WTC11 (cell line): ENCODE measurements at regions not wholly inside any gene's neighbourhood (a gene's known extent, or its start where the extent isn't known, plus 50 kb on each side); places are given as distances from the start of the nearest gene placed in this dataset.

Experiments used
- ATAC-seq: fragments of 200-7000 bp; cut with Tn5 transposase; 2 replicates; pipeline ENCODE4 v1.10.0; 2021; ENCODE audit warnings: mild to moderate bottlenecking, moderate library complexity
- CTCF ChIA-PET: fragments of 300-600 bp; sonication (Branson Sonifier 250); formaldehyde crosslinking; loops from one replicate; lab custom pipeline; 2021; ENCODE audit warnings: antibody characterized with exemption; lab: Charles Lee
- POLR2A ChIA-PET: fragments of 350-600 bp; sonication (Branson Sonifier 250); formaldehyde crosslinking; loops from one replicate; lab custom pipeline; 2021; ENCODE audit warnings: antibody characterized with exemption; lab: Charles Lee
- DNase-seq: peaks from one replicate; pipeline ENCODE4 v3.0.0; 2021; ENCODE audit warnings: low spot score
- H3K27ac Mint-ChIP-seq: 2 replicates; pipeline ENCODE4 v1.8.0; 2021; ENCODE audit warnings: mixed read lengths
- H3K27me3 Mint-ChIP-seq: 2 replicates; pipeline ENCODE4 v1.8.0; 2021; ENCODE audit warnings: low read depth, mild to moderate bottlenecking, moderate library complexity, mixed read lengths
- H3K36me3 Mint-ChIP-seq: 2 replicates; pipeline ENCODE4 v1.8.0; 2021; ENCODE audit warnings: mixed read lengths
- H3K4me1 Mint-ChIP-seq: 2 replicates; pipeline ENCODE4 v1.8.0; 2022; ENCODE audit warnings: mixed read lengths
- H3K4me3 Mint-ChIP-seq: 2 replicates; pipeline ENCODE4 v1.8.0; 2021; ENCODE audit warnings: mild to moderate bottlenecking, moderate library complexity, mixed read lengths
- H3K9me3 Mint-ChIP-seq: 2 replicates; pipeline ENCODE4 v1.8.0; 2021; ENCODE audit warnings: mixed read lengths
- CREM ChIP-seq: sonication (generic); formaldehyde crosslinking; IDR thresholded peaks from 2 replicates; pipeline ENCODE4 v1.8.1; 2022; ENCODE audit warnings: mild to moderate bottlenecking, missing genetic modification reagents, moderate library complexity
- ELF4 ChIP-seq: sonication (generic); formaldehyde crosslinking; IDR thresholded peaks from 2 replicates; pipeline ENCODE4 v1.8.1; 2022; ENCODE audit warnings: low read depth, mild to moderate bottlenecking, moderate library complexity, missing genetic modification reagents
- FOXK1 ChIP-seq: sonication (generic); formaldehyde crosslinking; IDR thresholded peaks from 2 replicates; pipeline ENCODE4 v1.8.0; 2022; ENCODE audit warnings: mild to moderate bottlenecking, moderate library complexity, missing genetic modification reagents
- GABPB1 ChIP-seq: sonication (generic); formaldehyde crosslinking; IDR thresholded peaks from 2 replicates; pipeline ENCODE4 v1.8.1; 2023; ENCODE audit warnings: mild to moderate bottlenecking, missing genetic modification reagents
- GRHL2 ChIP-seq: fragments of 250-450 bp; sonication (Bioruptor Pico); IDR thresholded peaks from 2 replicates; pipeline ENCODE4 v1.8.0; 2022; ENCODE audit warnings: mild to moderate bottlenecking, moderate library complexity; ENCODE audit not compliant: insufficient replicate concordance, severe bottlenecking
- HMGA2 ChIP-seq: fragments of 250-450 bp; sonication (Bioruptor Pico); IDR thresholded peaks from 2 replicates; pipeline ENCODE4 v1.4.0; 2021; ENCODE audit warnings: mild to moderate bottlenecking, moderate library complexity
- IRF2 ChIP-seq: sonication (generic); formaldehyde crosslinking; IDR thresholded peaks from 2 replicates; pipeline ENCODE4 v1.8.0; 2022; ENCODE audit warnings: low read depth, missing genetic modification reagents, borderline replicate concordance
- NFATC4 ChIP-seq: fragments of 250-450 bp; sonication (Bioruptor Pico); IDR thresholded peaks from 2 replicates; pipeline ENCODE4 v1.9.0; 2021; ENCODE audit warnings: mild to moderate bottlenecking
- NFYB ChIP-seq: sonication (generic); formaldehyde crosslinking; conservative IDR thresholded peaks from 2 replicates; pipeline ENCODE4 v1.8.0; 2022; ENCODE audit warnings: low read depth, missing genetic modification reagents
- NR3C1 ChIP-seq: sonication (generic); formaldehyde crosslinking; conservative IDR thresholded peaks from 2 replicates; pipeline ENCODE4 v1.8.1; 2023; ENCODE audit warnings: low read depth, mild to moderate bottlenecking, missing genetic modification reagents
- RELA ChIP-seq: sonication (generic); formaldehyde crosslinking; IDR thresholded peaks from 2 replicates; pipeline ENCODE4 v1.8.1; 2022; ENCODE audit warnings: missing genetic modification reagents, mild to moderate bottlenecking, borderline replicate concordance
- RORB ChIP-seq: fragments of 250-450 bp; sonication (Bioruptor Pico); IDR thresholded peaks from 2 replicates; pipeline ENCODE4 v1.9.0; 2021; ENCODE audit warnings: mild to moderate bottlenecking
- SMAD4 ChIP-seq: sonication (generic); formaldehyde crosslinking; IDR thresholded peaks from 2 replicates; pipeline ENCODE4 v1.8.0; 2022; ENCODE audit warnings: mild to moderate bottlenecking, missing genetic modification reagents
- TCF7 ChIP-seq: sonication (generic); formaldehyde crosslinking; IDR thresholded peaks from 2 replicates; pipeline ENCODE4 v1.8.0; 2022; ENCODE audit warnings: mild to moderate bottlenecking, low read depth, missing genetic modification reagents, moderate library complexity
- TEAD1 ChIP-seq: sonication (generic); formaldehyde crosslinking; IDR thresholded peaks from 2 replicates; pipeline ENCODE4 v1.8.0; 2022; ENCODE audit warnings: mild to moderate bottlenecking, missing genetic modification reagents
- ZNF232 ChIP-seq: sonication (generic); formaldehyde crosslinking; IDR thresholded peaks from 2 replicates; pipeline ENCODE4 v1.8.0; 2022; ENCODE audit warnings: mild to moderate bottlenecking, missing genetic modification reagents
- ZNF317 ChIP-seq: sonication (generic); formaldehyde crosslinking; IDR thresholded peaks from 2 replicates; pipeline ENCODE4 v1.8.1; 2023; ENCODE audit warnings: low read depth, mild to moderate bottlenecking, moderate library complexity, missing genetic modification reagents, borderline replicate concordance
- ZNF416 ChIP-seq: fragments of 250-450 bp; sonication (Bioruptor Pico); IDR thresholded peaks from 2 replicates; pipeline ENCODE4 v1.9.0; 2021; ENCODE audit warnings: mild to moderate bottlenecking, inconsistent platforms
- ZNF671 ChIP-seq: fragments of 250-450 bp; sonication (Bioruptor Pico); IDR thresholded peaks from 2 replicates; pipeline ENCODE4 v1.8.0; 2021; ENCODE audit warnings: mild to moderate bottlenecking
- TF ChIP-seq, protein P1 (sequence below): fragments of 250-450 bp; sonication (Bioruptor Pico); IDR thresholded peaks from 2 replicates; pipeline ENCODE4 v1.9.0; 2021; ENCODE audit warnings: moderate library complexity, mild to moderate bottlenecking, inconsistent platforms, borderline replicate concordance
- TF ChIP-seq, protein P2 (sequence below): sonication (generic); formaldehyde crosslinking; IDR thresholded peaks from 2 replicates; pipeline ENCODE4 v1.8.0; 2022; ENCODE audit warnings: mild to moderate bottlenecking, missing genetic modification reagents
- TF ChIP-seq, protein P3 (sequence below): fragments of 250-450 bp; sonication (Bioruptor Pico); conservative IDR thresholded peaks from 2 replicates; pipeline ENCODE4 v1.9.0; 2021; ENCODE audit warnings: mild to moderate bottlenecking
- TF ChIP-seq, protein P4 (sequence below): fragments of 250-450 bp; sonication (Bioruptor Pico); IDR thresholded peaks from 2 replicates; pipeline ENCODE4 v2.1.2; 2022; ENCODE audit warnings: mild to moderate bottlenecking, moderate library complexity
- TF ChIP-seq, protein P5 (sequence below): sonication (generic); formaldehyde crosslinking; IDR thresholded peaks from 2 replicates; pipeline ENCODE4 v1.8.0; 2023; ENCODE audit warnings: missing genetic modification reagents
- TF ChIP-seq, protein P6 (sequence below): fragments of 250-450 bp; sonication (Bioruptor Pico); IDR thresholded peaks from 2 replicates; pipeline ENCODE4 v1.9.0; 2021; ENCODE audit warnings: mild to moderate bottlenecking
- TF ChIP-seq, protein P7 (sequence below): sonication (generic); formaldehyde crosslinking; IDR thresholded peaks from 2 replicates; pipeline ENCODE4 v1.8.1; 2022; ENCODE audit warnings: low read depth, mild to moderate bottlenecking, moderate library complexity, missing genetic modification reagents, borderline replicate concordance

DNA sequence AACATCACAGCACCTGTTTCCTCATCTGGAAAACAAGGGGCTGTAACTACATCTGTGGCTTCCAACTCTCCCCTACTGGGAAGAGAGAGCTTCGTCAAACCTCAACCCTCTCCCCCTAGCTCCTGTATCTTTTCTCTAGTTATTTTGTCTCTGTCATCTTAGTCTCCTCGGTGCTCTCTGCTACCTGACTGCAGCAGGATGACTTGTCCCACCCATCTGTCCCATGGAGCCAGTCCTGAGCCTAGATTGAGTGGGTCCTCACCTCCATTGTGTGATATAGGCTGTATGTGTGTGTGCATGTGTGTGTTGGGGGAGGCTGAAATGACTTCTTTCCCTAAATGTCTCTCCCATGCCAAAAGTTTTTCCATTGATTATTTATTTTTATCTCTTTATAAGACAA is 177.3 kb downstream of the EMP1 start (continued):
- TF ChIP-seq, protein P1, sequence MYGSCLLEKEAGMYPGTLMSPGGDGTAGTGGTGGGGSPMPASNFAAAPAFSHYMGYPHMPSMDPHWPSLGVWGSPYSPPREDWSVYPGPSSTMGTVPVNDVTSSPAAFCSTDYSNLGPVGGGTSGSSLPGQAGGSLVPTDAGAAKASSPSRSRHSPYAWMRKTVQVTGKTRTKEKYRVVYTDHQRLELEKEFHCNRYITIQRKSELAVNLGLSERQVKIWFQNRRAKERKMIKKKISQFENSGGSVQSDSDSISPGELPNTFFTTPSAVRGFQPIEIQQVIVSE: no peak
- TF ChIP-seq, protein P2, sequence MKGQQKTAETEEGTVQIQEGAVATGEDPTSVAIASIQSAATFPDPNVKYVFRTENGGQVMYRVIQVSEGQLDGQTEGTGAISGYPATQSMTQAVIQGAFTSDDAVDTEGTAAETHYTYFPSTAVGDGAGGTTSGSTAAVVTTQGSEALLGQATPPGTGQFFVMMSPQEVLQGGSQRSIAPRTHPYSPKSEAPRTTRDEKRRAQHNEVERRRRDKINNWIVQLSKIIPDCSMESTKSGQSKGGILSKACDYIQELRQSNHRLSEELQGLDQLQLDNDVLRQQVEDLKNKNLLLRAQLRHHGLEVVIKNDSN (CRISPR knock-in tag): no peak
- TF ChIP-seq SMAD4 (CRISPR knock-in tag) (no peak), NFATC4 (no peak), NFYB (no peak), ZNF317 (CRISPR knock-in tag) (no peak), GRHL2 (CRISPR knock-in tag) (no peak), ZNF232 (CRISPR knock-in tag) (no peak), RELA (CRISPR knock-in tag) (no peak), FOXK1 (CRISPR knock-in tag) (no peak)
- TF ChIP-seq, protein P3, sequence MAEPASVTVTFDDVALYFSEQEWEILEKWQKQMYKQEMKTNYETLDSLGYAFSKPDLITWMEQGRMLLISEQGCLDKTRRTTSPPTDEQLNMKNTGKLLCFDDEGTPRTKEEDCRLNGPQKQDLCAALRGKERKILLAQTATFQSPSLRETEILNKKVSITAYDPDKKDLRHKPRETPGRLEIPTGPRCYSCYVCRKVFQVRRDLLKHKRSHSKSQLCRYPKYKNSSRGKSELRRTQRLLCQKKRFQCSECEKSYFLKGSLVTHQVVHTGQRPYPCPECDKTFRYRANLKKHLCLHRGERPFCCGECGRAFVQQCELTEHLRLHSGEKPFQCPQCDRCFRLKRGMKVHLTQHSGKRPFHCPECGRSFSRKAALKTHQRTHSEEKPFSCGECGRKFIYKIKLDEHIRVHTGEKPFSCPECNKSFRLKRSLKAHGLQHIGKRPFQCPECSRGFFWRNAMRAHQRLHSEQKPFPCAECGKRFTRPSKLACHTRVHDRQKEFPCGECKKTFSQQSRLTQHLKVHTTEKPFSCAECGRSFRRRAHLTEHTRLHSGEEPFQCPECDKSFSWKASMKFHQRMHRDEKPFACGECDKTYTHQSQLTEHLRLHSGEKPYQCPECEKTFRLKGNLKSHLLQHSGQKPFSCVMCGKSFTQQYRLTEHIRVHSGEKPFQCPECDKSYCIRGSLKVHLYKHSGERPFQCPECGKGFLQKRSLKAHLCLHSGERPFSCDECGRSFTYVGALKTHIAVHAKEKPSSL: no peak

DNA sequence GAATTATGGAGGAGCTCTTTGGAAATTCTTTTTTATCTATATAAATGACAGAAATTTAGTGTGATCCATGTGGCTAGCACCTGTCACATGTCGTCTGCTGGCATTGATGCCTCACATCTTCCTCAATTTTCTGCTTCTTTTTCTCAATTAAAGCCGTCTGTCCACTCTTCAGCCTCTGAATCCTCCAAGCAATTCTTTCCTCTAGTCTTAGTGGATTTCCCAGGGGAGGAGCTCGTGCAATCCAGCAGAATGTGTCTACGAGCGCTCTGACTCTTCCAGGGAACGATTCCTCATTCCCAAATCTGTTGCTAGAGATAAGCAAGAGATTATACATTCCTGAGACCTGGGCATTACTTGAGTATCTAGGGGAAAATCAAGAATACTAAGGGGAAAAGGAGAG is 176.6 kb downstream of the EMP1 start:
- CTCF ChIA-PET: interaction anchor here (0.9 to 6.4 kb wide), 2 partner anchors 11 to 162 kb away, joined by 5 to 59 read pairs; no protein-coding TSS in a partner anchor
- Mint-ChIP-seq H3K27ac (no peak overlapping the region), H3K9me3 (peaks cover 15% of the 10 kb centered on the region), H3K4me1 (peaks cover 8% of the 10 kb centered on the region), H3K36me3 (peaks cover 16% of the 10 kb centered on the region), H3K27me3 (peaks cover 2% of the 10 kb centered on the region), H3K4me3 (no peak overlapping the region)
- ATAC-seq (no peak), DNase-seq (no peak)
- TF ChIP-seq NR3C1: no peak
- no peak for TF ChIP-seq ZNF416 (CRISPR knock-in tag)
- TF ChIP-seq RORB (CRISPR knock-in tag): no peak
- TF ChIP-seq TEAD1 (CRISPR knock-in tag): no peak
- TF ChIP-seq HMGA2 (CRISPR knock-in tag): no peak
- no peak for TF ChIP-seq SMAD4 (CRISPR knock-in tag)
- no peak for TF ChIP-seq ZNF671 (CRISPR knock-in tag)
- TF ChIP-seq CREM (CRISPR knock-in tag): no peak
- TF ChIP-seq, protein P4, sequence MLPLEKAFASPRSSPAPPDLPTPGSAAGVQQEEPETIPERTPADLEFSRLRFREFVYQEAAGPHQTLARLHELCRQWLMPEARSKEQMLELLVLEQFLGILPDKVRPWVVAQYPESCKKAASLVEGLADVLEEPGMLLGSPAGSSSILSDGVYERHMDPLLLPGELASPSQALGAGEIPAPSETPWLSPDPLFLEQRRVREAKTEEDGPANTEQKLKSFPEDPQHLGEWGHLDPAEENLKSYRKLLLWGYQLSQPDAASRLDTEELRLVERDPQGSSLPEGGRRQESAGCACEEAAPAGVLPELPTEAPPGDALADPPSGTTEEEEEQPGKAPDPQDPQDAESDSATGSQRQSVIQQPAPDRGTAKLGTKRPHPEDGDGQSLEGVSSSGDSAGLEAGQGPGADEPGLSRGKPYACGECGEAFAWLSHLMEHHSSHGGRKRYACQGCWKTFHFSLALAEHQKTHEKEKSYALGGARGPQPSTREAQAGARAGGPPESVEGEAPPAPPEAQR (CRISPR knock-in tag): no peak
- no peak for TF ChIP-seq TCF7
- TF ChIP-seq, protein P5, sequence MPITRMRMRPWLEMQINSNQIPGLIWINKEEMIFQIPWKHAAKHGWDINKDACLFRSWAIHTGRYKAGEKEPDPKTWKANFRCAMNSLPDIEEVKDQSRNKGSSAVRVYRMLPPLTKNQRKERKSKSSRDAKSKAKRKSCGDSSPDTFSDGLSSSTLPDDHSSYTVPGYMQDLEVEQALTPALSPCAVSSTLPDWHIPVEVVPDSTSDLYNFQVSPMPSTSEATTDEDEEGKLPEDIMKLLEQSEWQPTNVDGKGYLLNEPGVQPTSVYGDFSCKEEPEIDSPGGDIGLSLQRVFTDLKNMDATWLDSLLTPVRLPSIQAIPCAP: no peak
- POLR2A ChIA-PET: no interaction called here

DNA sequence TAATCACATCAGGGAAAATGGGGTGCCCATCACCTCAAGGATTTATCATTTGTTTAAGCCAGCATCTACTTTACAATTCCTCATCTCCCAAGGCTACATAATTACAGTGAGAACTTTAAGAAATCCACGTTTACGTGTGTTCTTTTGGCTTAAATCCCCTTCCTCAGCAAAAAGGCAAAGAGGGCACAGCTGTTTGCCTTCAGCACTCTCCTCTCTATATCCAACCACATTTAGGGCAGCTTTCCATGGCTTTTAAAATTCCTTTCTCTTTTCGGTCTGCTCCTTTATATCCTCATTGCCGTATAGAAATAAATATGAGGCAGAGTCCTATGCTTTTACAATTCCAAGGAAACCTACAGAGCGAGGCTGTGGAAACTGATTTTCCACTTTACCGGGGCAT is 175.9 kb downstream of the EMP1 start:
- ChIA-PET CTCF (interaction anchor here (1.0 to 6.4 kb wide), 5 partner anchors 10 to 162 kb away, joined by 3 to 59 read pairs (median 4); no protein-coding TSS in a partner anchor), POLR2A (no interaction called here)
- ATAC-seq: no peak
- TF ChIP-seq RORB (CRISPR knock-in tag) (no peak), GABPB1 (no peak), IRF2 (no peak), ELF4 (CRISPR knock-in tag) (no peak)
- TF ChIP-seq, protein P6, sequence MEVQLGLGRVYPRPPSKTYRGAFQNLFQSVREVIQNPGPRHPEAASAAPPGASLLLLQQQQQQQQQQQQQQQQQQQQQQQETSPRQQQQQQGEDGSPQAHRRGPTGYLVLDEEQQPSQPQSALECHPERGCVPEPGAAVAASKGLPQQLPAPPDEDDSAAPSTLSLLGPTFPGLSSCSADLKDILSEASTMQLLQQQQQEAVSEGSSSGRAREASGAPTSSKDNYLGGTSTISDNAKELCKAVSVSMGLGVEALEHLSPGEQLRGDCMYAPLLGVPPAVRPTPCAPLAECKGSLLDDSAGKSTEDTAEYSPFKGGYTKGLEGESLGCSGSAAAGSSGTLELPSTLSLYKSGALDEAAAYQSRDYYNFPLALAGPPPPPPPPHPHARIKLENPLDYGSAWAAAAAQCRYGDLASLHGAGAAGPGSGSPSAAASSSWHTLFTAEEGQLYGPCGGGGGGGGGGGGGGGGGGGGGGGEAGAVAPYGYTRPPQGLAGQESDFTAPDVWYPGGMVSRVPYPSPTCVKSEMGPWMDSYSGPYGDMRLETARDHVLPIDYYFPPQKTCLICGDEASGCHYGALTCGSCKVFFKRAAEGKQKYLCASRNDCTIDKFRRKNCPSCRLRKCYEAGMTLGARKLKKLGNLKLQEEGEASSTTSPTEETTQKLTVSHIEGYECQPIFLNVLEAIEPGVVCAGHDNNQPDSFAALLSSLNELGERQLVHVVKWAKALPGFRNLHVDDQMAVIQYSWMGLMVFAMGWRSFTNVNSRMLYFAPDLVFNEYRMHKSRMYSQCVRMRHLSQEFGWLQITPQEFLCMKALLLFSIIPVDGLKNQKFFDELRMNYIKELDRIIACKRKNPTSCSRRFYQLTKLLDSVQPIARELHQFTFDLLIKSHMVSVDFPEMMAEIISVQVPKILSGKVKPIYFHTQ (CRISPR knock-in tag): no peak
- TF ChIP-seq, protein P7, sequence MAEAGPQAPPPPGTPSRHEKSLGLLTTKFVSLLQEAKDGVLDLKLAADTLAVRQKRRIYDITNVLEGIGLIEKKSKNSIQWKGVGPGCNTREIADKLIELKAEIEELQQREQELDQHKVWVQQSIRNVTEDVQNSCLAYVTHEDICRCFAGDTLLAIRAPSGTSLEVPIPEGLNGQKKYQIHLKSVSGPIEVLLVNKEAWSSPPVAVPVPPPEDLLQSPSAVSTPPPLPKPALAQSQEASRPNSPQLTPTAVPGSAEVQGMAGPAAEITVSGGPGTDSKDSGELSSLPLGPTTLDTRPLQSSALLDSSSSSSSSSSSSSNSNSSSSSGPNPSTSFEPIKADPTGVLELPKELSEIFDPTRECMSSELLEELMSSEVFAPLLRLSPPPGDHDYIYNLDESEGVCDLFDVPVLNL (CRISPR knock-in tag): no peak

More for the DNA sequence above, 175.9 kb downstream of the EMP1 start:
- H3K36me3 Mint-ChIP-seq: peaks cover 9% of the 10 kb centered on the region
- no peak overlapping the region for H3K4me3 Mint-ChIP-seq
- DNase-seq: no peak
- no peak overlapping the region for H3K27ac Mint-ChIP-seq
- peaks cover 2% of the 10 kb centered on the region for H3K27me3 Mint-ChIP-seq
- H3K4me1 Mint-ChIP-seq: peaks cover 8% of the 10 kb centered on the region
- H3K9me3 Mint-ChIP-seq: peaks cover 9% of the 10 kb centered on the region
